ENCODE measurements at regions not wholly inside any gene's neighbourhood (a gene's known extent, or its start where the extent isn't known, plus 50 kb on each side); places are given as distances from the start of the nearest gene placed in this dataset.
"Not testable (repeated sequence)": the region's sequence is repeated elsewhere in the genome, so short reads cannot be mapped to it uniquely, and the experiment has no call there.

DNA sequence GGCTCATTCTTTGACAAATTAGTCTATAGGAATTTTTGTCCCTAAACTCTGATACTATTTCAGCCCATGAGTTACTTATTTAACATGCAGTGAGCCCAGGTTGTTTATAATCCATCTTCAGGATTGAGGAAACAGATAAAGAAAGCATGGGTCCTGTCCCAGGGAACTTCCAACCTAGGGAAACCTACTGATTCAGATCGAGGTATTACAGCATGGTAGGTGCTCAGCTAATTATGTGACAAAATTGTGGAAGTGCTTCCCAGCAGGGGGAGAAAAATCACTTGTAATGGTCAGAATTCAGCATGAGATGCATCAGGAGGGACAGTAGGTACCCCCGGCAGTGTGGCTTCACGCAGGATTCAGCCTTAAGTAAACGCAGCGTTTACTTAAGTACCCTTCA is 171.3 kb downstream of the NUFIP1 start:
- no peak overlapping the region for H3K4me3 ChIP-seq (ENCODE audit: low read length)
- no peak for DNase-seq (ENCODE audit: low read depth, low spot score)

DNA sequence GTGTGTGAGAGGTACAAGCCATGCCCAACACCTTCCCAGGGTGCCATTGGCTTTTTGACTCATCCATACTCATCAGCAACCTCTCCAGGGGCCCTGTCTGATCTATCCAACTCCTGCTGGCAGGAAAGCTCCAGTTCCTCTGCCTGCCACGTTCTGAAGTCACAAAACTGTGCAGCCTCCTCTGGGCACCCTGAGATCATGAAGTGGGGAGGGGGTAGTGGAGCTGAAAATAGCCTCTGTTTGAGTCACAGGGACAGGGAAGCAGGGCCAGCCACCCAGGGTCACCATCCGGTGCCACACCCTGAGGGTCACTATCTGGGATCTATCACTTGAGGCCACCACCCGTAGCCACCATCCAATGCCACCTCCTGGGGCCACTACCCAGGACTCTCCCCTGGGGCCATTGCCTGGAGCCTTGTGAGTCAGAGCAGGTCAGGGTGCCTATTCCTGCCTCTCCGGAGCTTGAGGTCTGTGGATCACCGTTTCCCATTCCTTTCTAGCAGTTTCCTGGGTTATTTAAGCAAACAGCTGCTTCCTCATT is 172.1 kb downstream of the NUFIP1 start:
- no peak for DNase-seq (ENCODE audit: low read depth, low spot score)

DNA sequence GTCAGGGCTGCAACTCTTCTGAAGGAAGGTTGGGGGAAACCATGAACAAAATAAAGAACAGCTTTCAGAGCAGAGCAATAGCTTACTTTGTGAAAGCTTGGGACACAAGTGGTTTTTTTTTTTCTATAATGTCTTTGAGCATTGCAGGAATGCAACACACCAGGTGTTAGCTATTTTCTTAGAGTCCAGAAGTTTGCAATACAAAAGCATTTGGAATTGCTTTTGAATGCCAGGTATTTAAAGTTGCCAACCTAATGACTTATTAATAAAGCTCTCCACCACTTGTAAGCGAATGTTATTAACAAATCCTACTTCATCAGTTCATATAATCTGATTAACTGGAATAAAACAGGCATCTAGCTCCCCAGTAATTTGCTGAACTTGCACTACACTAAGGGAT is 172.6 kb downstream of the NUFIP1 start:
- no peak overlapping the region for H3K4me3 ChIP-seq (ENCODE audit: low read length)
- DNase-seq (ENCODE audit: low read depth, low spot score) = no peak

More for the DNA sequence above, 172.1 kb downstream of the NUFIP1 start:
- no peak overlapping the region for H3K4me3 ChIP-seq (ENCODE audit: low read length)

DNA sequence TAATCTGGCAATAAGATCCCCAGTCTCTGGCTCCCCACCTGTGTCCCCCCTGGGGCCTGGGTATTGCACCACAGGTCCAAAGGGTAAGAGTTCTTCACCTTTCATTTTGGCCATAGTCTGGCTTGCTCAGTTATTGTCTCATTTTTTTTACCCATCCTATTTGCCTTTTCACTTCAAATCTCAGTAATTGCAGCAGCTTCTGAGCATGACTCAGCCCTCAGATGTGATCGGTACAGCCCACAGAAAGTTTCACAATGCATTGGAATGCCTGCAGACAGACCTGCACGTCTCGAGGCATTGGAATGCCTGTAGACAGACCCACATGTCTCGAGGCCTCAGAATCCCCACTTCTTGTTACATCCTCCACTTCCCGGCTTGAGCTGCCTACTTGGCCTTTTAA is 173.6 kb downstream of the NUFIP1 start:
- DNase-seq (ENCODE audit: low read depth, low spot score) = no peak
- no peak overlapping the region for H3K4me3 ChIP-seq (ENCODE audit: low read length)

DNA sequence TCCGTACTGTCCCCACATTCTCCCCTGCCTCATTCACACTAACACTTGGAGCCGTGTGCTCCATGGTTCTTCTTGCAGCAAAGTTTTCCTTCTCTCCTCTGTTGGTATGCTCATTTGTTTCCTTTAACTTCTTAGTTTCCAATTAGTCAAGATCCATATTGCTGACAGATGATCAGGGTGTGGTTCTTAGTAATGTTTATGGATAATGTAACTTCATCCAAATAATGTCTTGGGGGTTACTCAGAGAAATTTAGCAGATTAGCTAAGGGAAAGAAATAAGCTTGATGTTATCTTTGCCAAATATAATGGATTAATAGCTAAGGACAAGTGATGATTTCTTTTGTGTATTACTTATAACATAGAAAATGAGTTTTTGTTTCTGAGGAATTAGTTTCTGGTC is 174.4 kb downstream of the NUFIP1 start:
- DNase-seq (ENCODE audit: low read depth, low spot score) = no peak
- H3K4me3 ChIP-seq (ENCODE audit: low read length) = no peak overlapping the region

DNA sequence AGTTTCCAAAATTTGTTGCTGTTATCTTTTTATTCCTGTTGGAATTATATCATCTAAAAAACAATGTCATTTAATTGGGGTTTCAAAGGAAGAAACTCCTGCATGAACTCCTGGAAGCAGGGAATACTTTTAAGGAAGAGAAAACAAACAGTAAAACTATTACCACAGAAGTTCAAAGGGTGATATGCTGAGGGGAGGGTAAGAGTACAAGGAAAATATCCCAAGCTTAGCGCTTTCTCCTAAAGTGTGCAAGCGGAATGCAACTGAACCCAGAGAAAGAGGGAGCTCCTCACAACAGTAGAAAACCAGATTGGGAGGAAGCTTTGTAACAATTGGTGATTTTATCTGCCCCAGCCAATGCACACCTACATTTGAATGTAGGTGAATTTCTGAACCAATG is 175.1 kb downstream of the NUFIP1 start:
- H3K4me3 ChIP-seq (ENCODE audit: low read length) = no peak overlapping the region
- DNase-seq (ENCODE audit: low read depth, low spot score) = no peak

DNA sequence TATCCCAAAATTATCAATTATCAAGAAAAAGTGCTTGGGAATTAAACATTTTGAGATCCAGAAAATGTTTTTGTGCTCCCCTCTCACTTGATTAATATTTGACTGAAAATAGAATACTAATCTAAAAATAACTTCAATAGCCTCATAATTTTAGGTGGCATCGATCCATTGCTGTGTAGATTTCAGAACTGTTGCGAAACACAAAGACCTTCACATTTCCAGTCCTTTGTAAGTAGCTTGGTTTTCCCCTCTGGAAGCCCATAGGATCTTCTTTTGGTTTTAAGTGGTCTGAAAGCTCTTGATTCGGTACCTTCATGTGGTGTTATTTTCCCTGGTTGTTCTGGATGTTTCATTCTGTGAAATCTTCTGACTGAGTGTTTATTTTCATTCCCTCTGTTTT is 176.5 kb downstream of the NUFIP1 start:
- no peak overlapping the region for H3K4me3 ChIP-seq (ENCODE audit: low read length)
- no peak for DNase-seq (ENCODE audit: low read depth, low spot score)

DNA sequence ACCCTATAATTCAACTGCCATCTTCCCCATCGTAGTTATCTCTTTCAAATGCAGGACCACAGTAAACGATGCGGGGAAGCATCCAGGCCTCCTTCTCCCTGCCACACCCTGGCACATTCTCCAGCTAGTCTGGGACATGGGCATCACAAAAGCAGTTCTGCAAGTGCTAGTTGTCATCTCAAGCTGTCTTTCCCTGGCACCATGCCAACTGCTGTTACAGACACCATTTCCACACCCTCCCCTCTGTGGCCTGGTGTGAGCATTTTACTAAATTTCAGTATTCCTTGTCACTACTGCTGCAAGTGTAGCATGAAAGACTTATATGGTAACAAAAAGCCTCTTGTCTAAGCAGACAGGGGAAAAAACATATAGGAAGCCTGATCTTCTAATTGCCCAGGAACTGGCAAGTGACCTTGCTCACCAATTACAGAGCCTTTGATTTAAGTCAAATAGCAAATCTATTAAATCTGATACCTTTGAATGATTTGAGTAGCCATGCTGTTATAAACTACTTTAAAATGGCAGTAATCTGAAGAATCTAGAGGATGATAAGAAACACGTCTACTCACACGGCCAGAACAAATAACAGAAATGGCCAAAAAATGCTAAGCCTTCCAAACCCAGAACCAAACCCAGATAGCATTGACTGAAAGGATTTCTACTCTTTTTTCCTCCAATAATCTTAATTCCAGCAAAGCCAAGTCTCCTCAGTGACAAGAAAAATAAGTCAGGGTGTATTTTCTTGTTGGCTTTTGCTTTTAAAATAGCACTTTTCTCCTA is 179.0 kb downstream of the NUFIP1 start:
- H3K4me3 ChIP-seq (ENCODE audit: low read length) = no peak overlapping the region
- DNase-seq (ENCODE audit: low read depth, low spot score) = peak; percentile 6

DNA sequence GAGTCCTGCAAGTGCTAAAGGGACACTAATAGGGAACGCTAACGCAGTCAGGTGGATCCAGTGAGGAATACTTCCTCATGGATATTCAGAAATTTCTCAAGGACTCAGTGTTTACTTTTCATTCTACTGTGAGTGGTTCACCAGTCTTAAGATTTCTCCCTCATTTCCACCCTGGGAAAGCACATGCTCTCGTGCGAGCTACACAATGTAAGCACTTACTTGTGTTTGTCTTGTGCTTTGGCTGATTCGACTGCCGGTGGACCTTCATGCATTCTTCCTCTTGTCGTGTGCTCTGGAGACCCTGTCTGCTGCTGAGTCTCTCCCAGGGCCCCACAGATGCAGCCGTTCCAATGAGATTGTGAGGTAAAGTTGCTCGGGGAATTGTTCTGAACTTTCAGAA is 180.1 kb downstream of the NUFIP1 start:
- DNase-seq (ENCODE audit: low read depth, low spot score) = no peak
- H3K4me3 ChIP-seq (ENCODE audit: low read length) = no peak overlapping the region

DNA sequence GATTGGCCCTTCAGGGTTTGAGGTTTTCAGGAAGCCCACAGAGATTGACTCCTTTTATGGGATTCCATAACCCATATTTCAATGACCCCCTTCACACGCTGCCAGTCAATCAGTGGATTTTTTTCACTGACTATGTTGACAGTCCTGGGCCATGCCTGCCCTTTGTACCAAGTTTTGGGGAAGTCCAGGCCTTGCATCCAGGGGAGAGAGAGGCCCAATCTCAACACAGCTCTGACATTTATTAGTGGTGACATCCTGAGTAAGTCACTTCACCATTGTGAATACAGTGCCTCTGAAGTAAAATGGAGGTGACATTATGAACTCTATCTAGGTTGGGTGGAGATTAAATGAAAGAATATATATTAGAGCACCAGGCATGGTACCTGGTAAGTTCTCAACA is 181.1 kb downstream of the NUFIP1 start:
- no peak for DNase-seq (ENCODE audit: low read depth, low spot score)
- no peak overlapping the region for H3K4me3 ChIP-seq (ENCODE audit: low read length)

DNA sequence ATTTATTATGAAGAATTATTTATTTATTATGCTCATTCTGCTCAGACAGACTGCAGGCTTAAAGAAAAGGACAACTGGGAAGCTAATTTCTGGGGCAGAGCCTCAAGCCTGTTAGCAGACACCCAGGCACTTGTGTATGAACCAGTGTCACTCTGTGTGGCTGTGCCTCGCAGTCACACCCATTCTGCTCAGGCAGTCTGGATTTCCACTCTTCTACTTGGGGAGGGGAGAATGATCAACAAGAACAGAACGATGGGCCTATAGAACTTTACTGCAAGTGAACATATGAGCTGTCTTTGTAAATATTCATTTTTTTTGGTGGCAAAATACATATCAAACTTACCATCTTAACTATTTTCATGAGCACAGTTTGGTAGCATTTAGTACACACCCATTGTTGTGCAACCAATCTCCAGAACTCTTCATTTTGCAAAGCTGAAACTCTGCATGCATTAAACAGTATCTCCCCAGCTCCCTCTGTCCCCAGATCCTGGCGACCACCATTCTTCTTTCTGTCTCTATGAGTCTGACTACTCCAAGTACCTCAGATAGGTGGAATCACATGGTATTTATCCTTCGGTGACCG is 181.7 kb downstream of the NUFIP1 start:
- no peak overlapping the region for H3K4me3 ChIP-seq (ENCODE audit: low read length)
- no peak for DNase-seq (ENCODE audit: low read depth, low spot score)

DNA sequence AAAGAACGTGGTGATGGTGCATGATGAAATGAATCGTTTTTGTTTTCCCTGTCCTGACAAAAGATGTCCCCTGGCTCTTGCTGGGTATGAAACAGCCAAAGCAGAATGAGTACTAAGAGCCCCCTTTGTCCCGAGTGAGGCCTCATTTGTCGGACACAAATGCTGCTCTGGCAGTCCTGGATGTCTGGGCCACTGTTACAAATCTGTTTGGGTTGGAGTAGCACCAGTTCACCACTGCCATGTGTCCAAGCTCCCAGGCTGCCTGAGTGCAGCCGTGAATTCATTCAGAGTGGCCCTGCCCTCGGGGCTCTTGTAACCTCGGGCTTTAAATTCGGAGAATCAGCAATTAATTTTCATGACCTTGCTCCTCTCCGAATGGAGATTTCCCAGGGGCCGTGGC is 182.4 kb downstream of the NUFIP1 start:
- H3K4me3 ChIP-seq (ENCODE audit: low read length) = no peak overlapping the region
- no peak for DNase-seq (ENCODE audit: low read depth, low spot score)

DNA sequence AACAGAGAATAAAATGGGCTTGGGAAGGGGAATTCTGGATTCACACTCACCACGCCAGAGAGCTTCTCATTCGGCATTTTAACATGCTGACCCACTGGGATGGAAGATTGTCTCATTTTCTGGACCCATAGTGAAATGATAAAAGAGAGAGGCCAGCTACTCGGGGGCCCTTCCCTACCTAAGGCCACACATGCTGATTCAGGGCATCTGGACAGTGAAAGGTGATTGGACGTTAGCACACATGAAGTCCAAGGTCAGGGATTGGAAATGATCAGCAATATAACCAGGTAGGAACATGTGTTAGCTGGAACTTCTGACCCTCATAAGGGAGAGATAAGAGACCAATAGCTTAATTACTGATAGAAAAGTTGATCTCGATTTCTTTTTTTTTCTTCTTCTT is 183.7 kb downstream of the NUFIP1 start:
- no peak overlapping the region for H3K4me3 ChIP-seq (ENCODE audit: low read length)
- DNase-seq (ENCODE audit: low read depth, low spot score) = no peak

DNA sequence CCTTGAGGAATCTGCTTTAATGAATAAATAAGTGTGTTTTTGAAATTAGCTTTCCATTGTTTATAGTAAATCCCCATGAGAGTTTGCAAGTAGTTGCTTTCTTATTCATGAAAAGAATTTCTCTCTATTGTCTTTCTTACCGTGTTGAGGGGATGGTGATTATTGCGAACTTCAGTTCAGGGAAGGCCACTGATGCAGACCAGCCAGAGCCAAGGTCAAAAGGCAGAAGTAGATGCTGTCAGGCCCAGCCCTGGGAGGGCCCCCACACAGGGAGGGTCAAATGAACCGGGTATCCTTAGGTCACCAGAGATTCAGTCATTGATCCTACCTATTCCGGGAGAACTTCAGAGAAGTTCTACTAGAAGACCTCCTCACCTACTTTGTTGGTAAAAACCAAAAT is 185.9 kb downstream of the NUFIP1 start:
- DNase-seq (ENCODE audit: low read depth, low spot score) = no peak
- H3K4me3 ChIP-seq (ENCODE audit: low read length) = no peak overlapping the region

DNA sequence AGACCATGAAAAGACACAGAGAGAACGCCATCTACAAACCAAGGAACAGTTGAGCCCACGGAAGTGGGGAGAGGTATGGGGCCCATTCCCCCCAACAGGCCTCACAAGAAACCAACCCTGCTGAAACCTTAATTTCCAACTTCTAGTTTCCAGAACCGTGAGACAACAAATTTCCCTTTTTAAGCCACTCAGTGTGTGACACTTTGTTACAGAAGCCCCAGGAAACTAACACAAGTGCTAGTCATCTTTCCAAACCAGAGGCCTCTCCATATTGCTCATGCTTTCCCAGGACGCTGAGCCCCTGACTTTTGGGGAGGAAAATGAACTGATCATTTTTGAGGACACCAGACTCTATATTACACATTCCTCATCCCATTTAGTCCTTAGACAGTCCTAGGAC is 186.8 kb downstream of the NUFIP1 start:
- no peak for DNase-seq (ENCODE audit: low read depth, low spot score)

DNA sequence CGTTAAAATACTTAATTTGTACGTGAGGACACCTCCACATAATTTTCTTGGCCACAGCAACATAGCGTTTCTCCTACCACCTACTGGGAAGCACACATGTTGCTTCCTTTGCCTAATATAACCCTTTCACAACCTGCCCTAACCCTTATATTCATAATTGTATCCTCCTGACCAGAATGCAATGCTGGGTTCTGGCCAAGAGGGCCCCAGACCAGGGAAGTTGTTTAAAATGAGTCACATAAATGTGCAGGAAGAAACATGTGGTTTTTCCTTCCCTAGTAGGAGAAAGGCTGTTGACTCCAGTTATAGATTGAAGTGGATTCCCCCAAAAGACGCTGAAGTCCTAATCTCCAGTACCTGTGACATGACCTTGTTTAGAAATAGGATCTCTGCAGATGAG is 187.3 kb downstream of the NUFIP1 start:
- DNase-seq (ENCODE audit: low read depth, low spot score) = no peak
- no peak overlapping the region for H3K4me3 ChIP-seq (ENCODE audit: low read length)

More for the DNA sequence above, 186.8 kb downstream of the NUFIP1 start:
- H3K4me3 ChIP-seq (ENCODE audit: low read length) = no peak overlapping the region

DNA sequence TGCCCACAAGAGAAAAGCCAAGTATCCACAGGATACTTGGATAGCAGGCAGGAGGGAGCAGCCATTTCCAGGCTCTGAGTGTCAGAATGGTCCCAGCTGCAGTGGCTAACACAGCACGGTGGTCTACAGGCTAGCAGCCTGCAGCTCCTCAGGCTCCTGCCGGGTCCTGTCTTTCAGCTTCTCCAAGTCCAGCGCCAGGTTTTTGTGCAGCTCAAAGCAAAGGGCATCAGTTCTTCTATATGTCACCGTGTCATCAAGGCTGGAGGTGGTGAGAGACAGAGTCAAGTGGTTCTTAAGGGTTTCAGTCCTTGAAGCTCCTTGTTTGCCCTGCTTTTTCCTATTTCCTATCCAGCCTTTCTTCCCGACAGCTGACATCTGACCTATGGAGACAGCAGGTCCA is 188.6 kb downstream of the NUFIP1 start:
- no peak overlapping the region for H3K4me3 ChIP-seq (ENCODE audit: low read length)
- no peak for DNase-seq (ENCODE audit: low read depth, low spot score)

DNA sequence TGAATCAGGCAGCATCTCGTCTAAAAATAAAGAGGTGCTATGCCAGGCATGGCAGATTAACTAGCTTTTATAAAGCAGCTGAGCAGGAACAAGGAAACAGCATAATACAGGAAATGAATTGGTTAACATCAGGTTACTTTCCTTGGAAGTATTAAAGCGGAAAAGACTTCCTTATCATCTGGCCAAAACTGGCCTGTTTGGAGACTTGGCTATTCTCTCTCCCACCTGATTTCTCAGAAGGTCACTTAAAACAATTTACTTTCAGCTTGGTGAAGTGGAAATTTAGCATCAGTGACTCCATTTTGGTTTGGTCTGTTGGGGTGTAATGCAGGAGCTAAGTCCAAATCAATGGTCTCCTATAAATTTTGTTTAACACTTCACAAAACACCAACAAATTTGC is 191.6 kb downstream of the NUFIP1 start:
- H3K4me3 ChIP-seq (ENCODE audit: low read length) = no peak overlapping the region
- DNase-seq (ENCODE audit: low read depth, low spot score) = no peak

DNA sequence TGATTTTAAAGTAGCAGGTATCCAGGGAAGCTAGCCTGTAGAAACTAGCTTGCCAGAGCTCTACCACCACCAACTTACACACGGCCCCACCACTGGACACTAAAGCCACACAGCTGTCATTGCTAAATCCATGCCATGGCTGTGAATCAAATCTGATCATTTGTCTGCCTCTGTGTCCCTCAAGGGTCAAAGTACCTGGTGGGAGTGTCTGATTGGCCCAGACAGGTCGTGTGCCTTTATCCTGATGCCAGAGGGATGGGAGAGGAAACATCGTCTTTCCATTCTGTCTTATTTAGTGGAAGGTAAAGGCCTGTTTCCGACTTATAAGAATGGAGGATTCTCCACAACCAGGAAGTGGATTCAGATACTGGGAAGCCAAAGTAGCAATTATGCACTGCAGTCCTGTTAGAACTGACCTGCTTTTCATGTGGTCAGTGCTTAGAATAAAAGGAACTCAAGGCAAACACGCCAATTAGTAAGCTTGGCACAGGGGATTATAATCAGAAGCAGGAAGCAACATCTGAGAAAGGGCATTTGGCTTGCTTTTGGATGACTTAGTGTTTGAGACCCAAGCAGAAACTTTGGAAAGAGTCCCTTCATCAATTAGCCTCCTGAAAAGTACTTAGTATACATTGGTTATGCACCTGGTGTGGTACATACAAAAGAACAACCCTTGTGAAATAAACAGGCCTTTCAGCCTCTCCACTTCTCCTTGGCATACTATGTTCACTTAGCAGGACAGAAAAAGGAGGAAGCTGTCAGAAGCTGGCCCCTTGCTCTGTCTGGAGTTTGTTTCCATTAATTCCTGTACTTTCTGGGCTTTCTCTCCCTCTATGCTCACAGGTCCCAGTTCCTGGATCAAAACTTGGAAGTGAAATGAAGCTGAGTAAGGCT is 192.4 kb downstream of the NUFIP1 start:
- DNase-seq (ENCODE audit: low read depth, low spot score) = no peak
- no peak overlapping the region for H3K4me3 ChIP-seq (ENCODE audit: low read length)

DNA sequence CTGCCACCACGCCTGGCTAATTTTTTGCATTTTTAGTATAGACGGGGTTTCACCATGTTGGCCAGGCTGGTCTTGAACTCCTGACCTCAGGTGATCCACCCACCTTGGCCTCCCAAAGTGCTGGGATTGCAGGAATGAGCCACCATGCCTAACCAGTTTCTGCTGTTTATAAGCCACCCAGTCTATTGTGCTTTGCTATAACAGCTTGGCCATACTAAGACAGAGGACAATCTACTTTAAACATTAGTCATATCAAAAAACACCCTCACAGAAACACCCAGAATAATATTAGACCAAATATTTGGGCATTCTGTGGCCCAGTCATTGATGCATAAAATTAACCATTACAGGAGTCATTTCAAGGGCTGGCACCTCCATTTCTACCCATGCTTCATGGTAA is 193.2 kb downstream of the NUFIP1 start:
- not testable (repeated sequence) for H3K4me3 ChIP-seq (ENCODE audit: low read length); DNase-seq (ENCODE audit: low read depth, low spot score)

Data from Jurkat, Clone E6-1 (cell line).